Endothelial cell of umbilical vein (primary cell): ENCODE measurements at regions not wholly inside any gene's neighbourhood (a gene's known extent, or its start where the extent isn't known, plus 50 kb on each side); places are given as distances from the start of the nearest gene placed in this dataset.

Source experiments
- BruUV-seq: library from RNA; stranded (reverse); fragments of 400-500 nt; replicated peaks from 2 replicates; lab custom pipeline; 2021; lab: Mats Ljungman, UMichigan
- CTCF ChIA-PET: fragments of 300-600, 350-600 bp; sonication (Branson Sonifier 250); formaldehyde crosslinking; loops from one replicate; lab custom pipeline; 2021; ENCODE audit warnings: antibody characterized with exemption, inconsistent platforms; lab: Charles Lee
- POLR2A ChIA-PET: fragments of 300-600, 350-600 bp; sonication (Branson Sonifier 250); formaldehyde crosslinking; loops from one replicate; lab custom pipeline; 2021; ENCODE audit warnings: antibody characterized with exemption, inconsistent platforms; lab: Charles Lee
- DNase-seq: peaks from one replicate; pipeline ENCODE4 v3.0.0-alpha.2; 2011; ENCODE audit warnings: low read depth, low spot score
- FAIRE-seq: peaks from 2 replicates; lab custom pipeline; 2011; peaks lifted over from hg19 to GRCh38; lab: Jason Lieb, UNC
- H2AFZ ChIP-seq: 2 replicates; pipeline ENCODE4 v1.6.0; 2012; ENCODE audit warnings: low read depth, low read length, control low read depth, inconsistent platforms
- H3K27ac ChIP-seq: 2 replicates; pipeline ENCODE4 v1.5.1; 2011; ENCODE audit warnings: low read depth, mild to moderate bottlenecking, control low read depth, low read length, moderate library complexity; ENCODE audit not compliant: insufficient read depth
- H3K27me3 ChIP-seq, 2 experiments: 2 replicates each; pipeline versions ENCODE4 v1.6.0 to v1.6.1; 2011; ENCODE audit warnings: low read length in 2 of 2, mixed read lengths in 1 of 2; ENCODE audit not compliant: control insufficient read depth in 2 of 2, insufficient read depth in 2 of 2
- H3K36me3 ChIP-seq, 2 experiments: 2 replicates in 1 of 2; 3 replicates in 1 of 2; pipeline ENCODE4 v1.5.1; 2011; ENCODE audit warnings: low read length in 2 of 2, mild to moderate bottlenecking in 1 of 2, moderate library complexity in 1 of 2; ENCODE audit not compliant: control insufficient read depth in 2 of 2, insufficient read depth in 2 of 2; ENCODE audit errors: extremely low read depth in 1 of 2
- H3K4me1 ChIP-seq: 3 replicates; pipeline ENCODE4 v1.5.1; 2011; ENCODE audit warnings: mild to moderate bottlenecking, low read length; ENCODE audit not compliant: control insufficient read depth, insufficient read depth; ENCODE audit errors: extremely low read depth
- H3K4me2 ChIP-seq: 2 replicates; pipeline ENCODE4 v1.6.1; 2011; ENCODE audit warnings: low read length, control low read depth, mixed read lengths; ENCODE audit not compliant: insufficient read depth
- H3K4me3 ChIP-seq, 3 experiments: fragments of 200-600 bp in 1 of 3; sonication (generic), shearing (Covaris generic) in 1 of 3; replicated peaks in 1 of 3; 2 replicates each; pipeline ENCODE4 v1.5.1; 2011 to 2016; ENCODE audit warnings: control low read depth in 3 of 3, low read length in 3 of 3, mild to moderate bottlenecking in 2 of 3, inconsistent platforms in 1 of 3, low read depth in 1 of 3, moderate library complexity in 1 of 3; ENCODE audit not compliant: insufficient read depth in 1 of 3
- H3K79me2 ChIP-seq: 2 replicates; pipeline ENCODE4 v1.6.0; 2012; ENCODE audit warnings: low read length, inconsistent platforms; ENCODE audit not compliant: control insufficient read depth, insufficient read depth
- H3K9ac ChIP-seq: replicated peaks from 2 replicates; pipeline ENCODE3; 2011; ENCODE audit warnings: low read length, control low read depth; ENCODE audit not compliant: insufficient read depth; ENCODE audit errors: extremely low read depth
- H3K9me1 ChIP-seq: replicated peaks from 3 replicates; pipeline ENCODE4 v1.6.0; 2011; ENCODE audit warnings: mild to moderate bottlenecking, low read length; ENCODE audit not compliant: control insufficient read depth, insufficient read depth; ENCODE audit errors: extremely low read depth
- H3K9me3 ChIP-seq: replicated peaks from 2 replicates; pipeline ENCODE4 v1.5.1; 2012; ENCODE audit warnings: low read length, inconsistent platforms; ENCODE audit not compliant: control insufficient read depth, insufficient read depth
- H4K20me1 ChIP-seq: replicated peaks from 2 replicates; pipeline ENCODE3; 2011; ENCODE audit warnings: mild to moderate bottlenecking, low read length; ENCODE audit not compliant: control insufficient read depth, insufficient read depth; ENCODE audit errors: extremely low read depth
- CTCF ChIP-seq, 2 donors: IDR thresholded peaks; 1 replicate in 1 of 2; 2 replicates in 1 of 2; pipeline ENCODE4 v1.5.1; 2011; ENCODE audit warnings: low read length in 2 of 2, mild to moderate bottlenecking in 2 of 2, moderate library complexity in 2 of 2, control low read depth in 1 of 2, inconsistent platforms in 1 of 2, low read depth in 1 of 2; ENCODE audit not compliant: insufficient read depth in 1 of 2; ENCODE audit errors: extremely low read depth in 1 of 2
- EZH2 ChIP-seq: IDR thresholded peaks from 2 replicates; pipeline ENCODE4 v1.6.1; 2012; ENCODE audit warnings: borderline replicate concordance, low read depth, mild to moderate bottlenecking, moderate library complexity, low read length, inconsistent platforms; ENCODE audit not compliant: severe bottlenecking
- GATA2 ChIP-seq: IDR thresholded peaks from 2 replicates; pipeline ENCODE4 v1.7.0; 2011; ENCODE audit warnings: low read depth, mild to moderate bottlenecking, moderate library complexity, mixed read lengths, low read length; ENCODE audit not compliant: insufficient read length, insufficient read depth
- JUN ChIP-seq: IDR thresholded peaks from 2 replicates; pipeline ENCODE4 v1.6.1; 2011; ENCODE audit warnings: borderline replicate concordance, low read depth; ENCODE audit not compliant: insufficient read length, insufficient read depth
- POLR2A ChIP-seq: IDR thresholded peaks from 2 replicates; pipeline ENCODE4 v1.6.1; 2012; ENCODE audit warnings: low read depth, mild to moderate bottlenecking, control low read depth, low read length
- dilution Hi-C: fragments of 300-500 bp; cut with MboI; formaldehyde crosslinking; loops from one replicate; pipeline ENCODE4 v1.15.0; 2019; ENCODE audit warnings: low sequenced_read_pairs; ENCODE audit not compliant: extremely low pct_ligation_motif_present
- intact Hi-C: fragments of 100-400 bp; cut with micrococcal nuclease; formaldehyde crosslinking; loops from one replicate; pipeline ENCODE4 v1.10.0; 2022

GRCh38 chr1:229112832-229113548 is 157.9 kb upstream of the RAB4A start:
- Histone ChIP-seq H3K27me3 (no peaks in the 10 kb centered on the region), H3K4me1 (no peaks in the 10 kb centered on the region), H3K4me3 (no peak overlapping the region), H3K79me2 (no peaks in the 10 kb centered on the region), H3K9me3 (no peaks in the 10 kb centered on the region), H3K9ac (no peak overlapping the region), H3K4me2 (no peak overlapping the region), H3K9me1 (no peaks in the 10 kb centered on the region), H4K20me1 (no peaks in the 10 kb centered on the region), H2AFZ (no peak overlapping the region), H3K27ac (no peak overlapping the region), H3K36me3 (no peaks in the 10 kb centered on the region)
- no TSS peak for BruUV-seq
- no peak for DNase-seq
- dilution Hi-C loops: no loop called here
- FAIRE-seq: no peak
- TF ChIP-seq CTCF (IDR thresholded peaks at IDR 0.05; ENCODE audit: extremely low read depth in 1 of 2, insufficient read depth in 1 of 2, low read depth in 1 of 2, low read length in 2 of 2) (no peak), POLR2A (no peak), EZH2 (no peak)
- intact Hi-C loops: no loop called here
- ChIA-PET CTCF (no interaction called here), POLR2A (no interaction called here)

DNA sequence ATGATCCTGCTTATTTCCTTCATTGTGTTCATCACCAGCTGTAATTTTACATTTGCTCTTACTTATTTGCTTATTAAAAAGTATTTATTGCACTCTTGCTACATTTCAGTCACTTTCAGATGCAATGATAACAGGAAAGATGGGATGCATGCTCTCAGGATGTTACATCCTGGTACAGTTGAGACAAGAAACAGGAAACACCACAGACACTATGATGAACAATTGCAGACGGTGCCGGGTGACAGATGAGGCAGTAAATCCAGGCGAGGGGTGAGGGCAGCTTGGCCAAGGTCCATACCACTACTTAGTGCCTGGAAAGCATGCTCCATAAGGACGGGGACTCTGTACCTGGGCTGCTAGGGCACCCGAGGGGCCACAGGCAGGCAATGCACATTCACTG is 156.6 kb upstream of the RAB4A start:
- no peaks in the 10 kb centered on the region for H3K9me3 ChIP-seq
- no peaks in the 10 kb centered on the region for H3K9me1 ChIP-seq
- CTCF ChIA-PET: interaction anchor here (0.6 kb wide), 1 partner anchor 27 kb away, joined by 3 read pairs; no protein-coding TSS in a partner anchor
- no TSS peak for BruUV-seq
- H3K4me2 ChIP-seq: no peak overlapping the region
- FAIRE-seq: no peak
- H3K27ac ChIP-seq: no peak overlapping the region
- no peak for TF ChIP-seq GATA2
- TF ChIP-seq JUN: no peak
- TF ChIP-seq POLR2A: no peak
- H4K20me1 ChIP-seq: no peaks in the 10 kb centered on the region
- H3K79me2 ChIP-seq: no peaks in the 10 kb centered on the region
- no peaks in the 10 kb centered on the region for H3K27me3 ChIP-seq
- H2AFZ ChIP-seq: no peak overlapping the region
- H3K4me1 ChIP-seq: no peaks in the 10 kb centered on the region
- H3K9ac ChIP-seq: no peak overlapping the region
- intact Hi-C loops: no loop called here
- H3K36me3 ChIP-seq: no peaks in the 10 kb centered on the region
- POLR2A ChIA-PET: no interaction called here
- H3K4me3 ChIP-seq: no peak overlapping the region
- DNase-seq: no peak
- dilution Hi-C loops: no loop called here
